Thymus (tissue), 11 donors: ENCODE measurements at regions not wholly inside any gene's neighbourhood (a gene's known extent, or its start where the extent isn't known, plus 50 kb on each side); places are given as distances from the start of the nearest gene placed in this dataset.

Experiments used
- DNase-seq, 9 donors: peaks; one replicate each; pipeline ENCODE4 v3.0.0-alpha.2; 2013; ENCODE audit warnings: low spot score in 9 of 9, low read depth in 6 of 9, missing footprints in 1 of 9
- H3K27ac ChIP-seq, 2 donors: one replicate each; pipeline ENCODE4 v1.5.1; 2013; ENCODE audit warnings: control low read depth in 1 of 2, low read depth in 1 of 2, low read length in 1 of 2, mild to moderate bottlenecking in 1 of 2, moderate library complexity in 1 of 2
- H3K27me3 ChIP-seq, 2 donors: one replicate each; pipeline ENCODE4 v1.5.1; 2013; ENCODE audit warnings: low read length in 1 of 2; ENCODE audit not compliant: control insufficient read depth in 2 of 2, insufficient read depth in 1 of 2
- H3K36me3 ChIP-seq, 2 donors: one replicate each; pipeline ENCODE4 v1.5.1; 2013; ENCODE audit warnings: low read length in 1 of 2, mild to moderate bottlenecking in 1 of 2, moderate library complexity in 1 of 2; ENCODE audit not compliant: control insufficient read depth in 2 of 2, insufficient read depth in 2 of 2
- H3K4me1 ChIP-seq, 2 donors: one replicate each; pipeline ENCODE4 v1.5.1; 2013; ENCODE audit warnings: low read length in 2 of 2; ENCODE audit not compliant: control insufficient read depth in 2 of 2, insufficient read depth in 2 of 2
- H3K4me3 ChIP-seq, 2 donors: one replicate each; pipeline ENCODE4 v1.5.1; 2013; ENCODE audit warnings: low read length in 2 of 2, control low read depth in 1 of 2, mild to moderate bottlenecking in 1 of 2
- H3K9me3 ChIP-seq, 2 donors: one replicate each; pipeline ENCODE4 v1.5.1; 2013; ENCODE audit warnings: low read length in 1 of 2, mild to moderate bottlenecking in 1 of 2; ENCODE audit not compliant: control insufficient read depth in 2 of 2, insufficient read depth in 1 of 2
- WGBS: extraction: QIAGEN DNeasy Blood & Tissue Kit; methylation state at CpG from one replicate; pipeline ENCODE4 v1.1.7; 2013; 5-methylcytosine and 5-hydroxymethylcytosine counted together
- donor health status: healthy.

GRCh38 chr18:73891572-73892421, 255.8 kb downstream of the FBXO15 start:
- H3K36me3 ChIP-seq, result no peaks in the 10 kb centered on the region
- WGBS, result 63% methylated on average over 20 of the region's 20 CpGs
- H3K27me3 ChIP-seq, result no peaks in the 10 kb centered on the region
- H3K27ac ChIP-seq, result no peak overlapping the region
- peaks cover 0 to 3% of the 10 kb centered on the region in 2 donors for H3K9me3 ChIP-seq
- H3K4me1 ChIP-seq, result no peaks in the 10 kb centered on the region
- no peak overlapping the region for H3K4me3 ChIP-seq
- peak in 4 of 9 donors; percentile 13 to 36 (median 22) for DNase-seq

GRCh38 chr18:73888565-73888964, 259.1 kb downstream of the FBXO15 start:
- no peaks in the 10 kb centered on the region for H3K4me1 ChIP-seq
- no peak overlapping the region for H3K27ac ChIP-seq
- 96% methylated on average over 6 of the region's 6 CpGs for WGBS
- H3K27me3 ChIP-seq, result no peaks in the 10 kb centered on the region
- no peaks in the 10 kb centered on the region for H3K36me3 ChIP-seq
- H3K4me3 ChIP-seq, result no peak overlapping the region
- DNase-seq, result no peak
- peaks cover 0 to 3% of the 10 kb centered on the region in 2 donors for H3K9me3 ChIP-seq

- H3K4me3 ChIP-seq, result no peak overlapping the region
- H3K9me3 ChIP-seq, result peaks cover 0 to 3% of the 10 kb centered on the region in 2 donors
- H3K36me3 ChIP-seq, result no peaks in the 10 kb centered on the region
- 91% methylated on average over 3 of the region's 3 CpGs for WGBS
- no peaks in the 10 kb centered on the region for H3K4me1 ChIP-seq
- no peak overlapping the region for H3K27ac ChIP-seq
- DNase-seq, result no peak
- H3K27me3 ChIP-seq, result no peaks in the 10 kb centered on the region
Observed at GRCh38 chr18:73887801-73888200, 259.8 kb downstream of the FBXO15 start.

- H3K27ac ChIP-seq, result no peak overlapping the region
- DNase-seq, result no peak
- H3K9me3 ChIP-seq, result no peaks in the 10 kb centered on the region
- whole genome bisulfite sequencing, result 97% methylated on average over 3 of the region's 3 CpGs
- H3K27me3 ChIP-seq, result no peaks in the 10 kb centered on the region
- no peaks in the 10 kb centered on the region for H3K4me1 ChIP-seq
- H3K36me3 ChIP-seq, result no peaks in the 10 kb centered on the region
- H3K4me3 ChIP-seq, result no peak overlapping the region
Observed at GRCh38 chr18:73884868-73885267, 262.8 kb downstream of the FBXO15 start.

GRCh38 chr18:73881396-73881917, 266.2 kb downstream of the FBXO15 start:
- no peaks in the 10 kb centered on the region for H3K36me3 ChIP-seq
- DNase-seq, result no peak
- no peak overlapping the region for H3K27ac ChIP-seq
- H3K4me1 ChIP-seq, result no peaks in the 10 kb centered on the region
- no peaks in the 10 kb centered on the region for H3K27me3 ChIP-seq
- 92% methylated on average over 2 of the region's 2 CpGs for WGBS
- H3K4me3 ChIP-seq, result no peak overlapping the region
- H3K9me3 ChIP-seq, result no peaks in the 10 kb centered on the region

- H3K36me3 ChIP-seq, result no peaks in the 10 kb centered on the region
- DNase-seq, result no peak
- no peaks in the 10 kb centered on the region for H3K9me3 ChIP-seq
- H3K27me3 ChIP-seq, result no peaks in the 10 kb centered on the region
- no peak overlapping the region for H3K4me3 ChIP-seq
- no peaks in the 10 kb centered on the region for H3K4me1 ChIP-seq
- 81% methylated on average over 2 of the region's 2 CpGs for WGBS
- H3K27ac ChIP-seq, result no peak overlapping the region
Observed at GRCh38 chr18:73880387-73880786, 267.2 kb downstream of the FBXO15 start.

- WGBS, result 97% methylated on average over 2 of the region's 2 CpGs
Observed at GRCh38 chr18:73879766-73880165, 267.9 kb downstream of the FBXO15 start.

GRCh38 chr18:73879328-73879727, 268.3 kb downstream of the FBXO15 start:
- Histone ChIP-seq H3K9me3 (no peaks in the 10 kb centered on the region), H3K36me3 (no peaks in the 10 kb centered on the region), H3K27me3 (no peaks in the 10 kb centered on the region), H3K4me3 (no peak overlapping the region), H3K27ac (no peak overlapping the region), H3K4me1 (no peaks in the 10 kb centered on the region)
- DNase-seq, result no peak
- WGBS, result 84% methylated on average over 1 of the region's 1 CpG

More at GRCh38 chr18:73879766-73880165, 267.9 kb downstream of the FBXO15 start:
- Histone ChIP-seq H3K36me3 (no peaks in the 10 kb centered on the region), H3K4me1 (no peaks in the 10 kb centered on the region), H3K27me3 (no peaks in the 10 kb centered on the region), H3K4me3 (no peak overlapping the region), H3K27ac (no peak overlapping the region), H3K9me3 (no peaks in the 10 kb centered on the region)
- DNase-seq, result no peak

GRCh38 chr18:73869182-73869581, 278.5 kb downstream of the FBXO15 start:
- no peak overlapping the region for H3K4me3 ChIP-seq
- no peaks in the 10 kb centered on the region for H3K9me3 ChIP-seq
- H3K27me3 ChIP-seq, result no peaks in the 10 kb centered on the region
- no peak overlapping the region for H3K27ac ChIP-seq
- no peak for DNase-seq
- no peaks in the 10 kb centered on the region for H3K36me3 ChIP-seq
- H3K4me1 ChIP-seq, result no peaks in the 10 kb centered on the region
- WGBS, result 92% methylated on average over 3 of the region's 3 CpGs
